B cell (primary cell): ENCODE measurements at regions not wholly inside any gene's neighbourhood (a gene's known extent, or its start where the extent isn't known, plus 50 kb on each side); places are given as distances from the start of the nearest gene placed in this dataset.

ENCODE experiments used
- EZH2 ChIP-seq: IDR thresholded peaks from 2 replicates; pipeline ENCODE4 v1.6.1; 2012; ENCODE audit warnings: borderline replicate concordance, low read depth, mild to moderate bottlenecking, moderate library complexity, low read length; ENCODE audit not compliant: insufficient read depth, poor library complexity, severe bottlenecking
- TF ChIP-seq, protein P1 (sequence below): fragments of 200-600 bp; IDR thresholded peaks from one replicate; pipeline ENCODE4 v1.8.0; 2022; ENCODE audit warnings: antibody characterized with exemption, mild to moderate bottlenecking

- TF ChIP-seq, protein P1, sequence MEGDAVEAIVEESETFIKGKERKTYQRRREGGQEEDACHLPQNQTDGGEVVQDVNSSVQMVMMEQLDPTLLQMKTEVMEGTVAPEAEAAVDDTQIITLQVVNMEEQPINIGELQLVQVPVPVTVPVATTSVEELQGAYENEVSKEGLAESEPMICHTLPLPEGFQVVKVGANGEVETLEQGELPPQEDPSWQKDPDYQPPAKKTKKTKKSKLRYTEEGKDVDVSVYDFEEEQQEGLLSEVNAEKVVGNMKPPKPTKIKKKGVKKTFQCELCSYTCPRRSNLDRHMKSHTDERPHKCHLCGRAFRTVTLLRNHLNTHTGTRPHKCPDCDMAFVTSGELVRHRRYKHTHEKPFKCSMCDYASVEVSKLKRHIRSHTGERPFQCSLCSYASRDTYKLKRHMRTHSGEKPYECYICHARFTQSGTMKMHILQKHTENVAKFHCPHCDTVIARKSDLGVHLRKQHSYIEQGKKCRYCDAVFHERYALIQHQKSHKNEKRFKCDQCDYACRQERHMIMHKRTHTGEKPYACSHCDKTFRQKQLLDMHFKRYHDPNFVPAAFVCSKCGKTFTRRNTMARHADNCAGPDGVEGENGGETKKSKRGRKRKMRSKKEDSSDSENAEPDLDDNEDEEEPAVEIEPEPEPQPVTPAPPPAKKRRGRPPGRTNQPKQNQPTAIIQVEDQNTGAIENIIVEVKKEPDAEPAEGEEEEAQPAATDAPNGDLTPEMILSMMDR = no peak
- TF ChIP-seq EZH2 = no peak
Measured at GRCh38 chr2:234133004-234133403, 82.5 kb downstream of the SPP2 start.
